Keratinocyte (primary cell): ENCODE measurements at regions not wholly inside any gene's neighbourhood (a gene's known extent, or its start where the extent isn't known, plus 50 kb on each side); places are given as distances from the start of the nearest gene placed in this dataset.

Experiments
- DNase-seq: peaks from one replicate; pipeline ENCODE4 v3.0.0-alpha.2; 2011; ENCODE audit warnings: low read depth, missing footprints, low spot score
- FAIRE-seq: peaks from 2 replicates; lab custom pipeline; 2011; peaks lifted over from hg19 to GRCh38; lab: Jason Lieb, UNC
- H2AFZ ChIP-seq: 2 replicates; pipeline ENCODE4 v1.6.0; 2012; ENCODE audit warnings: low read length, control low read depth, inconsistent platforms; ENCODE audit not compliant: control insufficient read depth
- H3K27ac ChIP-seq: 2 replicates; pipeline ENCODE4 v1.5.1; 2011; ENCODE audit warnings: low read length; ENCODE audit not compliant: control insufficient read depth, insufficient read depth
- H3K27me3 ChIP-seq: 3 replicates; pipeline ENCODE4 v1.6.0; 2011; ENCODE audit warnings: low read length; ENCODE audit not compliant: control insufficient read depth, insufficient read depth; ENCODE audit errors: extremely low read depth
- H3K36me3 ChIP-seq, 2 experiments: 2 replicates in 1 of 2; 3 replicates in 1 of 2; pipeline ENCODE4 v1.5.1; 2011; ENCODE audit warnings: low read length in 2 of 2, mild to moderate bottlenecking in 1 of 2; ENCODE audit not compliant: control insufficient read depth in 2 of 2, insufficient read depth in 2 of 2; ENCODE audit errors: extremely low read depth in 1 of 2
- H3K4me1 ChIP-seq: 3 replicates; pipeline ENCODE4 v1.5.1; 2011; ENCODE audit warnings: low read length; ENCODE audit not compliant: control insufficient read depth, insufficient read depth; ENCODE audit errors: extremely low read depth
- H3K4me2 ChIP-seq: 3 replicates; pipeline ENCODE4 v1.6.0; 2011; ENCODE audit warnings: low read depth, low read length; ENCODE audit not compliant: control insufficient read depth, insufficient read depth; ENCODE audit errors: extremely low read depth
- H3K4me3 ChIP-seq, 3 experiments: fragments of 200-600 bp in 1 of 3; sonication (generic) in 1 of 3; 2 replicates in 2 of 3; 3 replicates in 1 of 3; pipeline ENCODE4 v1.5.1; 2011 to 2016; ENCODE audit warnings: low read length in 3 of 3, mild to moderate bottlenecking in 3 of 3, control low read depth in 2 of 3, inconsistent platforms in 1 of 3, low read depth in 1 of 3, mixed read lengths in 1 of 3, mixed run types in 1 of 3, moderate library complexity in 1 of 3; ENCODE audit not compliant: control insufficient read depth in 2 of 3, insufficient read depth in 2 of 3; ENCODE audit errors: extremely low read depth in 1 of 3
- H3K79me2 ChIP-seq: 2 replicates; pipeline ENCODE4 v1.6.0; 2012; ENCODE audit warnings: low read length; ENCODE audit not compliant: control insufficient read depth, insufficient read depth
- H3K9ac ChIP-seq: 3 replicates; pipeline ENCODE4 v1.6.0; 2011; ENCODE audit warnings: low read length; ENCODE audit not compliant: control insufficient read depth, insufficient read depth; ENCODE audit errors: extremely low read depth
- H3K9me1 ChIP-seq: 3 replicates; pipeline ENCODE4 v1.6.0; 2011; ENCODE audit warnings: low read length; ENCODE audit not compliant: control insufficient read depth, insufficient read depth; ENCODE audit errors: extremely low read depth
- H3K9me3 ChIP-seq: 2 replicates; pipeline ENCODE4 v1.5.1; 2012; ENCODE audit warnings: low read depth, low read length; ENCODE audit not compliant: control insufficient read depth
- H4K20me1 ChIP-seq: 3 replicates; pipeline ENCODE4 v1.6.0; 2011; ENCODE audit warnings: low read length; ENCODE audit not compliant: control insufficient read depth, insufficient read depth; ENCODE audit errors: extremely low read depth
- CTCF ChIP-seq, 3 experiments: IDR thresholded peaks in 1 of 3; conservative IDR thresholded peaks in 1 of 3; optimal IDR thresholded peaks in 1 of 3; 2 replicates in 2 of 3; 3 replicates in 1 of 3; pipeline versions ENCODE3 to v1.5.1; 2011; ENCODE audit warnings: low read length in 3 of 3, mild to moderate bottlenecking in 3 of 3, moderate library complexity in 2 of 3, control low read depth in 1 of 3, inconsistent platforms in 1 of 3; ENCODE audit not compliant: insufficient read depth in 2 of 3; ENCODE audit errors: extremely low read depth in 1 of 3
- EZH2 ChIP-seq: IDR thresholded peaks from one replicate; pipeline ENCODE4 v1.6.1; 2012; ENCODE audit warnings: inconsistent platforms, mild to moderate bottlenecking, low read length, moderate library complexity
- dilution Hi-C: fragments of 300-500 bp; cut with MboI; formaldehyde crosslinking; loops from one replicate; pipeline ENCODE4 v1.7.0; 2020; ENCODE audit warnings: low sequenced_read_pairs; ENCODE audit not compliant: extremely low pct_ligation_motif_present

GRCh38 chr18:60162388-60162787 is 210.2 kb downstream of the MC4R start:
- dilution Hi-C loops = no loop called here

GRCh38 chr18:60157810-60158209 is 214.8 kb downstream of the MC4R start:
- H4K20me1 ChIP-seq = no peaks in the 10 kb centered on the region
- DNase-seq (no peak), FAIRE-seq (no peak)
- no peak overlapping the region for H2AFZ ChIP-seq
- no peaks in the 10 kb centered on the region for H3K9me3 ChIP-seq
- no peaks in the 10 kb centered on the region for H3K36me3 ChIP-seq
- TF ChIP-seq EZH2 (no peak), CTCF (optimal IDR thresholded peaks at IDR 0.05 in 1 of 3, IDR thresholded peaks at IDR 0.05 in 1 of 3, conservative IDR thresholded peaks at IDR 0.05 in 1 of 3; ENCODE audit: extremely low read depth in 1 of 3, insufficient read depth in 2 of 3, low read length in 3 of 3) (no peak)
- no peak overlapping the region for H3K9ac ChIP-seq
- no peak overlapping the region for H3K4me3 ChIP-seq
- no peaks in the 10 kb centered on the region for H3K4me1 ChIP-seq
- H3K27ac ChIP-seq = no peak overlapping the region
- no peaks in the 10 kb centered on the region for H3K9me1 ChIP-seq
- dilution Hi-C loops = no loop called here
- H3K27me3 ChIP-seq = no peaks in the 10 kb centered on the region
- H3K4me2 ChIP-seq = no peak overlapping the region
- no peaks in the 10 kb centered on the region for H3K79me2 ChIP-seq

More at GRCh38 chr18:60162388-60162787, 210.2 kb downstream of the MC4R start:
- H3K9me3 ChIP-seq = no peaks in the 10 kb centered on the region
- no peak overlapping the region for H3K4me2 ChIP-seq
- H3K36me3 ChIP-seq = no peaks in the 10 kb centered on the region
- FAIRE-seq (no peak), DNase-seq (no peak)
- H3K9me1 ChIP-seq = no peaks in the 10 kb centered on the region
- no peaks in the 10 kb centered on the region for H3K27me3 ChIP-seq
- no peaks in the 10 kb centered on the region for H3K79me2 ChIP-seq
- no peaks in the 10 kb centered on the region for H4K20me1 ChIP-seq
- TF ChIP-seq CTCF (optimal IDR thresholded peaks at IDR 0.05 in 1 of 3, IDR thresholded peaks at IDR 0.05 in 1 of 3, conservative IDR thresholded peaks at IDR 0.05 in 1 of 3; ENCODE audit: extremely low read depth in 1 of 3, insufficient read depth in 2 of 3, low read length in 3 of 3) = no peak
- no peak for TF ChIP-seq EZH2
- H3K4me3 ChIP-seq = no peak overlapping the region
- no peak overlapping the region for H2AFZ ChIP-seq
- no peaks in the 10 kb centered on the region for H3K4me1 ChIP-seq
- H3K9ac ChIP-seq = no peak overlapping the region
- no peak overlapping the region for H3K27ac ChIP-seq
